ENCODE measurements at regions not wholly inside any gene's neighbourhood (a gene's known extent, or its start where the extent isn't known, plus 50 kb on each side); places are given as distances from the start of the nearest gene placed in this dataset.

- H4K20me1 ChIP-seq (ENCODE audit: control insufficient read depth, extremely low read depth, insufficient read depth, low read length): peaks cover 2% of the 10 kb centered on the region
- no peak overlapping the region for H3K27ac ChIP-seq (ENCODE audit: insufficient read depth, low read length)
- no peaks in the 10 kb centered on the region for H3K36me3 ChIP-seq (ENCODE audit: control insufficient read depth, insufficient read depth, low read length)
- H2AFZ ChIP-seq (ENCODE audit: low read length): no peak overlapping the region
- H3K9ac ChIP-seq (ENCODE audit: insufficient read depth, low read length): no peak overlapping the region
- H3K4me1 ChIP-seq (ENCODE audit: control insufficient read depth, extremely low read depth, insufficient read depth, low read length): no peaks in the 10 kb centered on the region
- no peaks in the 10 kb centered on the region for H3K79me2 ChIP-seq (ENCODE audit: control insufficient read depth, insufficient read depth, low read length)
- no peak overlapping the region for H3K4me2 ChIP-seq (ENCODE audit: extremely low read depth, insufficient read depth, low read length)
- no peak overlapping the region for H3K4me3 ChIP-seq (replicated peaks in 1 of 4; ENCODE audit: control extremely low read depth in 1 of 4, insufficient read depth in 1 of 4, low read depth in 3 of 4, low read length in 4 of 4)
- H3K27me3 ChIP-seq (ENCODE audit: control insufficient read depth, insufficient read depth, low read length): no peaks in the 10 kb centered on the region
- H3K9me3 ChIP-seq (ENCODE audit: control insufficient read depth, insufficient read depth, low read depth, low read length): no peaks in the 10 kb centered on the region
- TF ChIP-seq EZH2 (IDR thresholded peaks at IDR 0.05; ENCODE audit: low read length, missing control alignments) (no peak), CTCF (conservative IDR thresholded peaks at IDR 0.05 in 1 of 2, IDR thresholded peaks at IDR 0.05 in 1 of 2; ENCODE audit: low read depth in 1 of 2, low read length in 2 of 2) (no peak)
- DNase-seq (ENCODE audit: low read depth in 2 of 2): peak; percentile 3 to 4
Measured at GRCh38 chr2:235162082-235162836, 210.4 kb downstream of the SH3BP4 start.

GRCh38 chr2:235162837-235163197, 211.0 kb downstream of the SH3BP4 start:
- no peaks in the 10 kb centered on the region for H3K4me1 ChIP-seq (ENCODE audit: control insufficient read depth, extremely low read depth, insufficient read depth, low read length)
- peaks cover 2% of the 10 kb centered on the region for H4K20me1 ChIP-seq (ENCODE audit: control insufficient read depth, extremely low read depth, insufficient read depth, low read length)
- H3K27me3 ChIP-seq (ENCODE audit: control insufficient read depth, insufficient read depth, low read length): no peaks in the 10 kb centered on the region
- H3K4me2 ChIP-seq (ENCODE audit: extremely low read depth, insufficient read depth, low read length): no peak overlapping the region
- H3K9ac ChIP-seq (ENCODE audit: insufficient read depth, low read length): no peak overlapping the region
- TF ChIP-seq CTCF (conservative IDR thresholded peaks at IDR 0.05 in 1 of 2, IDR thresholded peaks at IDR 0.05 in 1 of 2; ENCODE audit: low read depth in 1 of 2, low read length in 2 of 2) (no peak), EZH2 (IDR thresholded peaks at IDR 0.05; ENCODE audit: low read length, missing control alignments) (no peak)
- H3K9me3 ChIP-seq (ENCODE audit: control insufficient read depth, insufficient read depth, low read depth, low read length): no peaks in the 10 kb centered on the region
- H3K36me3 ChIP-seq (ENCODE audit: control insufficient read depth, insufficient read depth, low read length): no peaks in the 10 kb centered on the region
- H2AFZ ChIP-seq (ENCODE audit: low read length): no peak overlapping the region
- H3K27ac ChIP-seq (ENCODE audit: insufficient read depth, low read length): no peak overlapping the region
- H3K4me3 ChIP-seq (replicated peaks in 1 of 4; ENCODE audit: control extremely low read depth in 1 of 4, insufficient read depth in 1 of 4, low read depth in 3 of 4, low read length in 4 of 4): no peak overlapping the region
- H3K79me2 ChIP-seq (ENCODE audit: control insufficient read depth, insufficient read depth, low read length): no peaks in the 10 kb centered on the region
- no peak for DNase-seq (ENCODE audit: low read depth in 2 of 2)

GRCh38 chr2:235165136-235165535, 213.3 kb downstream of the SH3BP4 start:
- TF ChIP-seq EZH2 (IDR thresholded peaks at IDR 0.05; ENCODE audit: low read length, missing control alignments): no peak
- no peak for TF ChIP-seq CTCF (conservative IDR thresholded peaks at IDR 0.05 in 1 of 2, IDR thresholded peaks at IDR 0.05 in 1 of 2; ENCODE audit: low read depth in 1 of 2, low read length in 2 of 2)
- H3K36me3 ChIP-seq (ENCODE audit: control insufficient read depth, insufficient read depth, low read length): no peaks in the 10 kb centered on the region
- H3K4me3 ChIP-seq (replicated peaks in 1 of 4; ENCODE audit: control extremely low read depth in 1 of 4, insufficient read depth in 1 of 4, low read depth in 3 of 4, low read length in 4 of 4): no peak overlapping the region
- H4K20me1 ChIP-seq (ENCODE audit: control insufficient read depth, extremely low read depth, insufficient read depth, low read length): no peaks in the 10 kb centered on the region
- H3K79me2 ChIP-seq (ENCODE audit: control insufficient read depth, insufficient read depth, low read length): no peaks in the 10 kb centered on the region
- H3K27ac ChIP-seq (ENCODE audit: insufficient read depth, low read length): no peak overlapping the region
- DNase-seq (ENCODE audit: low read depth in 2 of 2): no peak
- H3K27me3 ChIP-seq (ENCODE audit: control insufficient read depth, insufficient read depth, low read length): no peaks in the 10 kb centered on the region
- H2AFZ ChIP-seq (ENCODE audit: low read length): no peak overlapping the region
- no peaks in the 10 kb centered on the region for H3K9me3 ChIP-seq (ENCODE audit: control insufficient read depth, insufficient read depth, low read depth, low read length)
- no peaks in the 10 kb centered on the region for H3K4me1 ChIP-seq (ENCODE audit: control insufficient read depth, extremely low read depth, insufficient read depth, low read length)
- no peak overlapping the region for H3K9ac ChIP-seq (ENCODE audit: insufficient read depth, low read length)
- no peak overlapping the region for H3K4me2 ChIP-seq (ENCODE audit: extremely low read depth, insufficient read depth, low read length)

Measured in fibroblast of lung (primary cell).